SHP77 (cell line): ENCODE measurements at regions not wholly inside any gene's neighbourhood (a gene's known extent, or its start where the extent isn't known, plus 50 kb on each side); places are given as distances from the start of the nearest gene placed in this dataset.
"Not testable (repeated sequence)": the region's sequence is repeated elsewhere in the genome, so short reads cannot be mapped to it uniquely, and the experiment has no call there.

Experiments used
- DNase-seq, 2 experiments: peaks; one replicate each; lab custom pipeline; 2025; lab: John Stamatoyannopoulos, UW

DNA sequence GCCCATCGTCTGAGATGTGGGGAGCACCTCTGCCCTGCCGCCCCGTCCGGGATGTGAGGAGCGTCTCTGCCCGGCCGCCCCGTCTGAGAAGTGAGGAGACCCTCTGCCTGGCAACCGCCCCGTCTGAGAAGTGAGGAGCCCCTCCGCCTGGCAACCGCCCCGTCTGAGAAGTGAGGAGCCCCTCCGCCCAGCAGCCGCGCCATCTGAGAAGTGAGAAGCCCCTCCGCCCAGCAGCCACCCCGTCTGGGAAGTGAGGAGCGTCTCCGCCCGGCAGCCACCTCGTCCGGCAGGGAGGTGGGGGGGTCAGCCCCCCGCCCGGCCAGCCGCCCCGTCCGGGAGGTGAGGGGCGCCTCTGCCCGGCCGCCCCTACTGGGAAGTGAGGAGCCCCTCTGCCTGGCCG, 267.2 kb downstream of the MEF2C start:
- not testable (repeated sequence) for DNase-seq

DNA sequence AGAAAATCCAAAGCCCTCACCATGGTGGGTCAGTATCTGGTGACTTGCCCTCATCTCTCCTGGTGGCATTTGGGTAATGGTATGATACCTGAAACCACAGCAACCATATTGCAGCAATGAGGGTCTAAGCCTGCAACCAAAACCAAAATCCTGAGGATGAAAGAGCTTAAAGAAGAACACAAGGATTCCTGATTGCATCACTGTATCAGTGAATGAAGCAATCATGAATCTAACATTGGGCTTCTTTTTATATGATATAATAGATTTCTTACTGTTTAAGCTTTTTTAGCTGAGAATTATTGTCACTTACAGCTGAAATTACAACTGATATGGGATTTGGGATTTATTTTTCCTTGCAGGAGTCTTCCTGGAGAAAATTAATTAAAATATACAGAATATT, 269.9 kb downstream of the MEF2C start:
- DNase-seq: no peak

- DNase-seq: no peak
Observed at GRCh38 chr5:88610586-88610985, 272.4 kb downstream of the MEF2C start.

GRCh38 chr5:88607492-88607891, 275.5 kb downstream of the MEF2C start:
- DNase-seq: no peak

DNA sequence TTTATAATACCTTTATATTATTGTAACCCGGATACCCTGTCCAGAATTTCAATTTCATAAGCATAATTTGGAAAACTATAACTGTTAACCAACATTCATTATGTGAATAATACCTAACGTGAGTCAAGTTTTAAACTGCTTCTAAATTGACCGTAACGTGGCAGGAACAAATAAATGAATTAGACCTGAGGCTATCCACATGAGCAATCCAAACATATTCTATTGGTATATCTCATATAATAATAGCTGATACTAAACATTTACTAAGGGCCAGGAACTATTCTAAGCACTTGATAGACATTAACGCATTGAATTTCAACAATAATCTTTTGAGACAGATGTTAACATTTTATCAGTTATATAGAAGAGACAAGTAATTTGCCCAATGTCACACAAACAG, 276.4 kb downstream of the MEF2C start:
- no peak for DNase-seq

DNA sequence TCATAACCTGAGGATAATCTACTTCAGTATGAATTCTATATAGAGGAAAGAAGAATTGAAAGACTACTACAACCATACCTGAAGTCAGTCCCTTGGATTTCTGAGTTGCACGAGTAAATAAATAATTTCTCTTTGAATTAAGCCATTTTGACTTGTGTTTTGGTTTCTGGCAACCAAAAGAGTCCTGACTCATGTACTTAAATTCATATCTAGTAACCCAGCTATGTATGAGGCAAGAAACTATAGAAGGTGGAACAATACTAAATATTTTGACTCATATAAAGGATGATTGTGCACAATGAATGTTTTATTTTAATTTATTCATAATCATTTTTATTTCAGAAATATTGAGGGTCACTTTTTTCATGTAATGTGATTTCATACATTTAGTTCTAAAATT, 276.8 kb downstream of the MEF2C start:
- DNase-seq: no peak

DNA sequence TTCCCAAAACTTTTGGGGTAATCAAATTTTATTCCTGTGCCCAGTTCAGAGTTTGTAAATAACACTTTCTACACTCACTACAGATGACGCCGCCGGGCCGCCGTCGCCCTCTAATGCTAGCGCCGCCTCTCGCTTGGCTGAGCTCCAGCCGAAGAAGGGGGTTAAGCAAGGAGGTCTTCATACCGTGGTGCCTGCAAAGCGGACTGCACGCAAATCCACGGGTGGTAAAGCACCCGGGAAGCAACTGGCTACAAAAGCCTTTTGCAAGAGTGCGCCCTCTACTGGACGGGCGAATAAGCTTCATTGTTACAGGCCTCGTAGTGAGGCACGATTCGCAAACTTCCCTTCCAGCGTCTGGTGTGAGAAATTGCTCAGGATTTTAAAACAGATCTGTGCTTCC, 280.4 kb downstream of the MEF2C start:
- DNase-seq: peak in 1 of 2 experiments; percentile 14

DNA sequence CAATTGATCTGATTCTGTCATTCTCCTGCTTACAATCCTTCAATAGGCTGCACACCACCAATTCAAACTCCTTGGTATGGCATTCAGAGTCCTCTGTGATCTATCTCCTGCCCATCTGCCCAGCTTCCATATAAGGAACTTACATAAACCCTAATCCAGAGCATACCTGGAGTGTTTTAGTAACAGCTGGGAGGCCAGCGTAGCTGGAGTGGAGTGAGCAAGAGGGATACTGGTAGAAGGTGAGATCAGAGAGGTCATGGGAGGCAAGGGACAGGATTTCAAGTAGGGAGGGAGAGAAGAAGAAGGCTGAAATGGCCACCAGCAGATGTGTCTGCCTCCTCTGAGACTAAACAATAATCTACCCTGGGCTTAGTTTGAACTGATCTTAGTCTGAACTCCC, 288.5 kb downstream of the MEF2C start:
- no peak for DNase-seq

DNA sequence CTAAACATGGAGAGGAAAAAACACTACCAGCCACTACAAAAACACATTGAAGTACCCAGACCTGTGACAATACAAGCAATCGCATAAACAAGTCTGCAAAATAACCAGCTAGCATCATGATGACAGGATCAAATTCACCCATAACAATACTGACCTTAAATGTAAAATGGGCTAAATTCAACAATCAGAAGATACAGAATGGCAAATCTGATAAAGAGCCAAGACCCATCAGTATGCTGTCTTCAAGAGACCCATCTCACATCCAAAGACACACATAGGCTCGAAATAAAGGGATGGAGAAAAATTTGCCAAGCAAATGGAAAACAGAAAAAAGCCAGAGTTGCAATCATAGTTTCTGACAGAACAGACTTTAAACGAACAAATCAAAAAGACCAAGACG, 294.4 kb downstream of the MEF2C start:
- DNase-seq: no peak

DNA sequence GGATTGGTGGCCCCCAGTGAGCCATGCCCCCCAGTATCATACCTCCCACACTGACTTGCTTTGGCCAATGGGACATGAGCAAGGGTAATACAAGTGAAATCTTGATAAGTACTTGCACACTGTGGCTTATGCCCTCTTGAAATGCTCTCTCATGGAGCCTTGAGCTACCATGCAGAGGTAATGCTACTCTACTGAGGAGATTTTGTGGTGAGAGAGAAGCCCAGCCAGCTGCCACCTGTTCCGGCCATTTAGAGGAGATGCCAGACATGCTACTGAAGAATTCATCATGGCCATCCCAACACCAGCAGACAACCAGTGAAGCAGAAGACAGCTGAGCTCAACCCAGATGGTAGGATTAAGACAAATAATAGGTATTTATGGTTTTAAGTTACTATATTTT, 299.5 kb downstream of the MEF2C start:
- DNase-seq: no peak

- no peak for DNase-seq
Observed at GRCh38 chr5:88558366-88558765, 289.7 kb upstream of the TMEM161B start.

- no peak for DNase-seq
Observed at GRCh38 chr5:88557881-88558280, 289.2 kb upstream of the TMEM161B start.

GRCh38 chr5:88557131-88557530, 288.5 kb upstream of the TMEM161B start:
- DNase-seq: no peak

GRCh38 chr5:88556406-88556805, 287.8 kb upstream of the TMEM161B start:
- no peak for DNase-seq

GRCh38 chr5:88555674-88556073, 287.0 kb upstream of the TMEM161B start:
- peak in 1 of 2 experiments; percentile 44 for DNase-seq

- no peak for DNase-seq
Observed at GRCh38 chr5:88553986-88554385, 285.3 kb upstream of the TMEM161B start.

DNA sequence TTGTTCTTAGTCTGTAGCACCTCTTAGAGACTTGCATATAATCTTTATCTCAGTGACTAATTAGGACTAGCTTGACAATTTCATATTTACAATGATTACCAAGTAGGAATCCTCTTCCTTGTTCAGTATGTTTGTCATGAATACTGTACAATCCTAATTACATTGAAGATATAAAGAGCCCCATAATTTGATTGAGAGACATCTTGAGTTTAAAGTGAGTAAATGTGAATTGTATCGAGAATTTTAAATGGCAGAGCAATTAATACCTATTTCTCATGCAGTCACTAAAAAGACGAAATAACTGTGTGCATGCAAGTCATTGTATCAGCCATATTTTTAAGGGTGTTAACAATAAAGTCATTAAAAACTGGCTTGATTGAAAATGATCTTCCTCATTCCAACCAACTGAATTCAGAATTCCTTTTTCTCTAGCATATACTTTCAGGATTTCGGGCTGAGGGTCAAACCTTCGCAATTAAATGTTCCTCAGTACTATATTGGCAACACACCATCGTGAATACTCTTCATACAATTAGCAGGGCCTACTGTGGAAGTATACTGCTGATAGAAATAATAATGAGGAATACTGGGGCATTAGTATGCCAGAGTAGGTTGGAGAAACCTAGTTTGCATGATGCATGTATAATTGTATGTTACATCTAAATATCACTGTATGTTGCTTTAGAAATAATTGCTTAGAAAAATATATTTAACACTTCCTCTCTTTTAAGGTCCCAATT, 284.7 kb upstream of the TMEM161B start:
- DNase-seq: no peak

GRCh38 chr5:88552426-88552825, 283.8 kb upstream of the TMEM161B start:
- no peak for DNase-seq

- DNase-seq: no peak
Observed at GRCh38 chr5:88551724-88552345, 283.2 kb upstream of the TMEM161B start.

DNA sequence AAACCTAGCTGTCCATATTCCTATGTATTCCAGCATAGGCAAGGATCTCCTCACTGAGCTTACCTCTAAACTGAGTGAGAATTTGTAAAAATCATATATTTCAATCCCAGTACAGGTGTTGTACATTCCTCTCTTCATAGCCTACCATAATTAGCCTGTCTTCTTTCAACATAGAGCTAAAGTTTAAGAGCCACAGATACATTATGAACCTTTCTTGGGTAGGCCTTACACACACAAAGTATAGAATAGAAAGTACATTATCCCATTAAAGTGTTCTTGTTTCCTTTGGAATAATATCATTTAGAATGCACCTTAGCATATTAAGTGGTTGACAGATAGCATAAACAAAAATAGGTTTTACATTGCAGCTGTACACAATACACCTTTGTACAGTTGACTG, 282.1 kb upstream of the TMEM161B start:
- no peak for DNase-seq

DNA sequence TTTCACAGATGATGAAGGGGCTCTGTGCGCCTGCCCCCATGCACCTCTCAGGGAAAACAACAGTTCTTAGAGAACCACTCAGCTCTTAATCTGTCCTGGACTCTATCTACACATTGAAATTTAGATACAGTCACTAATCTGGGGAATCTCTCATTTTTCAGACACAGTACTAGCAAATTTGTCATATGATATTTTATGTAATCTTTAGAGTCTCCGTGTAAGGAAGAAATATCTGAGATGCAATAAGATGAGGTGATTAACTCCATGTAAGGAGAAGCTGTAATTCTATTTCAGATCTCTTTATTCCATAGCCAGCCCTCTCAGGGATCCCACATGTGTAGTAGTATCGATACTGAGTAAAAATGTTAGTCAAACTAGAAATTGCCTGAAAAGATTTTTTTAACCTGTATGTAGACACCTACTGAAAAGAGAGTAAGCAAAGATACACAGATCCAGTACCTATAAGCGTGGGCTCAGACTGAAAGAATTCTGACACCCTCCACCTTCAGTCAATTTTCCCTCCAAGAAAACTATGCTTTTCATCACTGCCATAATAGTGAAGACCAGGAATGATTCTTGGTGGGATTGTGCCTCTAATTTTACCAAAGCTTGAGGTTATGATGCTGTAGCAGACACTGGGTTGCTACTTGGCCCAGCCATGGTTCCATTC, 279.6 kb upstream of the TMEM161B start:
- no peak for DNase-seq

- DNase-seq: no peak
Observed at GRCh38 chr5:88545338-88545737, 276.7 kb upstream of the TMEM161B start.

GRCh38 chr5:88544671-88545070, 276.0 kb upstream of the TMEM161B start:
- no peak for DNase-seq
